ENCODE measurements at regions not wholly inside any gene's neighbourhood (a gene's known extent, or its start where the extent isn't known, plus 50 kb on each side); places are given as distances from the start of the nearest gene placed in this dataset.
"Not testable (repeated sequence)": the region's sequence is repeated elsewhere in the genome, so short reads cannot be mapped to it uniquely, and the experiment has no call there.

DNA sequence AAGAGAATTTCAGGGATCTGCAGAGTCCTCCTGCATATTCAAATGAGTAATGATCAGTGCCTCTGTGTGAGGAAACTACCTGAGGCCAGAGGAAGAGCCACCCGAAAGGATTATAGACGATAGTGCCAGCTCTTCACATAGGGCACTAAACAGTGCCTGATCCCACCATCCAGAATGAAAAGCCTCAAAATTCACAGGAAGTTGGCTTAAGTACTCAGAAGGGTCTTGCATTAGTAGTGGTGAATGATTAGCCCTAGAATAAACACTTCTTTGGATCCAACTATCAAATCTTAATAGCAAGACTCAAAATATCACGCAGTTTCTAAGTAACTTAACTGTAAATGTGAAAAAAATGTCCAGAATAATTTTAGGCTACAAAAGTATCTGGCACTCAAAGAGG is 324.4 kb downstream of the ZNF674 start:
- no peak for DNase-seq (ENCODE audit: low spot score)

DNA sequence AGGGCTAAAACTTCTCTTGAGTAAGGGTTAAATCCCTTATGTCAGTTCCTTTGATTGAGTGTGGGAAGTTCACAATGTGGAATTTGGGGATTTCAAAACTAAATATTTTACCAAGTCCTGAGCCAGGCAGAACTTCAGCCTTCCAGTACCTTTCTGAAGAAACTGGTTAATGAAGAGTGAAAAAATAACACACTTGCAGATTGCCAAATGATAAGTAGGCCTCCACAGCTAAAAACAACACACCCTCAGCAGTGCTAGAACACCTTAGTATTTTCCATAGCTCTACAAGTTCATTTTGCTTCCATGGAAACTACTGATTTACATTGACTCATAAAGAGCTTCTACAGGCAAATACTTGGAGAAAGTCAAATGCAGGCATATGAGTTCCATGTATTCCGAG is 326.8 kb downstream of the ZNF674 start:
- no peak for DNase-seq (ENCODE audit: low spot score)

DNA sequence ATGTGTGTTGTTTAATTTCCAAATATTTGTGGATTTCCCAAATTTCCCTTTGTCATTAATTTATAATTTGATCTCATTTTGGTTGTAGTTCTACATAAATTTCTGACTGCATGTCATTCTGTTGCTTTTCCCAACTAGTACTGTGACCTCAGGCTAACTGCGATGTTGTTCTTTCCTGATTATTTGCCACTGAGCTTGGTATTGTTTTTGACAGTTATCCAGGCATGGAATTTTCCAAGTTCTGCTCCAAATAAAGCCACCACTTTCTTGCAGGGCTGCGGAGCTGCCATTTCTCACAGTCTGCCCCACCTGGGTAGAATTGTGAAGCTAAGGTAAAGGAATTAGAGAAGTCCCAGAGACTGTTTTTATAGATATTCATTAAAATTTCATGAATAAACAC is 328.8 kb downstream of the ZNF674 start:
- no peak for DNase-seq (ENCODE audit: low spot score)

DNA sequence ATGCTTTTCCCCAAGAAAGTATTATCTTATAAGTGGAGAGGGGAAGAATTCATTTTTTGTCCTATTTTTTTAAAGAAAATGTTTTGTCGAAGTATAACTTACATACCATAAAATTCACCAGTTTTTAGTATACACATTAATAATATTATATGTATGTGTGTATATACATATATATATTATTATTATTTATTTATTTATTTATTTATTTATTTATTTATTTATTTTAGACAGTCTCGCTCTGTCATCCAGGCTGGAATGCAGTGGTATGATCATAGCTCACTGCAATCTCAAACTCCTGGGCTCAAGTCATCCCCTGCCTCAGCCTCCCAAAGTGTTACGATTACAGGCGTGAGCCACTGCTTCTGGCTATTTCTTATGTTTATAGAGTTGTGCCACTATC is 334.1 kb downstream of the ZNF674 start:
- no peak for DNase-seq (ENCODE audit: low spot score)

DNA sequence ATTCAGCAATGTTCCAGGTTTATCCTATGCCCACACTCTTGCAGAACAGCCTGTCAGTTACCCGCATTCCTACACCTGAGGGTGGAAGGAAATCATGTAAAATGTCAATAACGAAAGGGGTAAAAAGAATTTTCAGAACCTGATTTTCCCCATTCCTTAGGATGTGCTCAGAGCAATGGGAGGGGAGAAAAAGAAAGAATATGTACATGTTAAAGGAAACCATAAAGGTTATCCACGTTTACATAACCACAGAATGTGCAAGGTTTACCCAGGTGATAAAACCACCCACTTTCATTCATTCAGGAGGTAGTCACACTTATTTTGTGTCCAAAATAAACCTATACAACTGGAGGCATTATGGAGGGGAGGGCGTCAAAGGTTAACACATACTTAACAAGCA is 335.5 kb downstream of the ZNF674 start:
- DNase-seq (ENCODE audit: low spot score) = no peak

DNA sequence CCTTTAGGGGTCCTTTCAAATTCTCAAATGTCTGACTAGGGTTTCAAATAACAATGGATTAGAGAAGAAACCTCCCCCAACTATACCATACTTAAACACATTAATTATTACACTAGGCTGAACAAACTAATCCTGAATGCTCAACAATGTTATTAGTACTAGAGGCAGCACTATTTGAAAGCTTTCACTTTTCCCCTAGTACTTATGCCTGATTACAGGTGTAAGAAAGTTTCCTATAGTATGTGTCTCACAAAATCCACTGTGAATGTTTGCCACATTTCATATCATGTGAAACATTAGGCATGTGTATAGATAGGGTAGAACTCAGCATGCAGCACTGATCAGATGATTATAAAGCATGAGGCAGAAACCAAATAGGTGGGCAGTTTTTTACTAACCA is 336.2 kb downstream of the ZNF674 start:
- DNase-seq (ENCODE audit: low spot score) = no peak

DNA sequence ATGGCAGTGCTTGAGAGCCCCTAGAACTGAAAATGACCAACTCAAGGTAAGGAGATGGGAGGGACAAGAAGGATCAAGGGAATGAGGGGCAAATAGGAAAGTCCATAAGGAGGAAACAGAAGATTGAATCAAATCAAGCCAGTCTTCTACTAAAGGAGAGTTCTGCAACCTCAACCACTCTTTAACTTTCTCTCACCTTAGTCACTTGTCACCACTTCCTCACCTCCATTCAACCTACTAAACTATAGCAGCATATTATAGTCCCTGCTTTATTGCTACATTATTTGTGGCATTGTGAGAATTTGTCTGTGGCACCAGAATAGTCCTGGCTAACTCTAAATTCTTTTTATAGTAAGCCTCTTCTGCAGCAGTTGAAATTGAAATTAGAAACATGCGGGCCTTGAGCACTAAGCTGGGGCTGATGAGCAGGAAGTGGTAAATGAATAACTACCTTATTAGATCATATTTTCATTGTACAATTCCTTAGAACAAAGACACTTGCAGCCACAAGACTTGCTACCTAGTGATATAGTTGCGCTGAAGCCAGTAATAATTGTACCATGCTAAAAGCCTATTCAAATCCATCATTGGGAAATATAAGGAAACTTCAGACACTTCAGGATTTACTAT is 336.9 kb downstream of the ZNF674 start:
- no peak for DNase-seq (ENCODE audit: low spot score)

DNA sequence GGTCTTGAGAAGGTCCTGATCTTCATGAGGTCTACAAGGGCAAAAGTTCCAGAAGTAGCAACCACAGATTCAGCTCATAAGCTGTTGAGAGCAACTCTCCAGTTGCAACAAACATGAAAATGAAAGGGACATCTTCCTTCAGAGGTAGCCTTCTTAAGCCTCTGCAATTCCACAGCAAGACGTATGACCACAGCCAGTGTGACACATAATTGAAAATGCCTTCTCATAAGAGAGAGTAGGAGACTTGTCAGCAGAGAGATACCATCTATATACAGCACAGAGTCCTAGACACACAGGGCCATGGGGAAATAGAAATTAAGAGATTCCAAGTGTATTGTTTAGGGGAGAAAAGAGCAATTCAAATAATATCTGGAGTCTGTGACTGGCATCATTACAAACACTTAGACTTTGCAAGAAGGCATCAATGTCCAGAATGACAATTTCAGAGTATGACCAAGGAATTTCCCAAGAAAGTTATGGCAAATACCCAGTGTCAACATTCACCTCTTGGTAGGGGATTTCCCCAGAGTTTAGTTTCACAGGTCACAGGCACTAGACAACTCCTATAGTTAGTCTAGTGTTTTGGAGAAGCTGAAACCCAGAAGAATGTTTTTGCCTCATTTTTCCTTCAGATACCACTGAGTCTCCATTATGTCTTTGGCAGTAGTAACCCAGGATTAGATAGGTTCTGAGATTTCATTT is 340.3 kb downstream of the ZNF674 start:
- no peak for DNase-seq (ENCODE audit: low spot score)

DNA sequence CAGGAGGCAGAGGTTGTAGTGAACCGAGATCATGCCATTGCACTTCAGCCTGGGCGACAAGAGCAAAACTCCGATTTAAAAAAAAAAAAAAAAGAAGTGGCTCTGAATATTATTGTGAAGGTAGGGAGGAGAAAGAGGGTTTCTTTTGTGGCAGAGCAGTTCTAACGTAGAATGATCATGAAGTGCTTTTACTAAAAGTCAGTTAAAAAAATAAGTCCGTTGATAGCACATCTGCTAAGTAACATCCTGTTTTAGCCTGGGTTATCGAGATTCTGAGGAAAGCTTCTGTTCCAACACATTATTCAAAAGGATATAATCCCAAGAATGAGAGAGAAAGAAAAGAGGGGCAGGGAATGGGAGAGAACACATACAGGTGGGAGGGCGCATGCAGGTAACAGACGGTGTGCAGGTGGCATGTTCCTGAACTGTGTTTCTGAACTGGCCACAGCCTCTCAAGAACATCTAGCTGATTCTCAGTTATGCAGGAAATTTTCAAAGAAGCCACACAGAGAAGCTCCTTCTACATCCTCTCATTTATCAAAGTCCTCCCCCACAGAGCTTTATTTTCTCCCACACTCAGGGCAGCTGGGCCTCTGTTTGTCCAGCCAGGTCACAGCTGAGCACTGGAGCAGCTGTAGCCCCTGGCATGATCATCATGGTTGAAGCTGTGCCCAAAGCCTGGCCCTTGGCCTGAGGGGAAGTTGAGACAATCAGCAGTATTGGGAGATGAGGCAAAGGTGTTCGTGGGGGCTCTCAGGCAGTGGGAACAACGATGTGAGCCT is 342.3 kb downstream of the ZNF674 start:
- DNase-seq (ENCODE audit: low spot score) = no peak

DNA sequence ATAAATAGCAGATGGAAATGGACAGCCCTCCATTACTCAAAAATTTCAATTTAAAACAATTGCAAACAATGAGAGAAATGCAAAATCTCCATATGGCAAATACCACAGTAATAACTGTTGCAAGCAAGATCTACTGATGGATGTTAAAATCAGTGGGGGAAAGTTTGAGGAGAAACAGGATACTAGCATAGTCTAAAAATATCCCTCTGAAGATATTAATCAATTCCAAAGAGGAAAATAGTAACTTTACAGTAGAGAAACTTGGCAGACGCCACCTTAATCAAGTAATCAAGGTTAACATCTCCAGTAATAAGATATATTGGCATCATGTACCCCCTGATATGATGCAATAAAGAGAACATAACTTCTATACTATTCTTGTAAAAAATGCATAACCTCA is 344.8 kb downstream of the ZNF674 start:
- no peak for DNase-seq (ENCODE audit: low spot score)

DNA sequence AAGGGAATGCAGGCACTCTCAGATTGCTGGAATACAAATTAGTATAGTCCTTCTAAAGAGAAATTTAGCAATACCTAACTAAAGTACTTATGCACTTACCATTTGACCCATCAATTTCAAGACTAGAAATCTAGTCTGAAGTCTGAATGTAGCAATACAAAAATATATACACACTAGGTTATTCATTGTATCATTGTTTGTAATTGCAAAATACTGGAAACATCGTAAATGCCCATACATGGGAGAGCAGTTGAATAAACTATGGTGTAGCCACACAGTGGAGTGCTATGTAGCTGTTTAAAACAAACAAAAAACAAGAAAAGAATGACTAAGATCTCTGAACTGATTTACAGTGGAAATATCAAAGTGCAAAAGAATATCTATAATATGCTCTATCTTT is 346.4 kb downstream of the ZNF674 start:
- DNase-seq (ENCODE audit: low spot score) = no peak

DNA sequence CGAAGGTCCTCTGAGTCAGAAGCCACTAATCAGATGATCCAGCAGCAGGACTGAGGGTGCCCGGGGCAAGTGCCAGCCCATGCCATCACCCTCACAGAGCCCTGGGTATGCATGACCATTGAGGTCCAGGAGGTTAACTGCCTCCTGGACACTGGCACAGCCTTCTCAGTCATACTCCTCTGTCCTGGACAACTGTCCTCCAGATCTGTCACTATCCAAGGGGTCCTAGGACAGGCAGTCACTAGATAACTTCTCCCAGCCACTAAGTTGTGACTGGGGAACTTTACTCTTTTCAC is 358.5 kb downstream of the ZNF674 start:
- not testable (repeated sequence) for DNase-seq (ENCODE audit: low spot score)

DNA sequence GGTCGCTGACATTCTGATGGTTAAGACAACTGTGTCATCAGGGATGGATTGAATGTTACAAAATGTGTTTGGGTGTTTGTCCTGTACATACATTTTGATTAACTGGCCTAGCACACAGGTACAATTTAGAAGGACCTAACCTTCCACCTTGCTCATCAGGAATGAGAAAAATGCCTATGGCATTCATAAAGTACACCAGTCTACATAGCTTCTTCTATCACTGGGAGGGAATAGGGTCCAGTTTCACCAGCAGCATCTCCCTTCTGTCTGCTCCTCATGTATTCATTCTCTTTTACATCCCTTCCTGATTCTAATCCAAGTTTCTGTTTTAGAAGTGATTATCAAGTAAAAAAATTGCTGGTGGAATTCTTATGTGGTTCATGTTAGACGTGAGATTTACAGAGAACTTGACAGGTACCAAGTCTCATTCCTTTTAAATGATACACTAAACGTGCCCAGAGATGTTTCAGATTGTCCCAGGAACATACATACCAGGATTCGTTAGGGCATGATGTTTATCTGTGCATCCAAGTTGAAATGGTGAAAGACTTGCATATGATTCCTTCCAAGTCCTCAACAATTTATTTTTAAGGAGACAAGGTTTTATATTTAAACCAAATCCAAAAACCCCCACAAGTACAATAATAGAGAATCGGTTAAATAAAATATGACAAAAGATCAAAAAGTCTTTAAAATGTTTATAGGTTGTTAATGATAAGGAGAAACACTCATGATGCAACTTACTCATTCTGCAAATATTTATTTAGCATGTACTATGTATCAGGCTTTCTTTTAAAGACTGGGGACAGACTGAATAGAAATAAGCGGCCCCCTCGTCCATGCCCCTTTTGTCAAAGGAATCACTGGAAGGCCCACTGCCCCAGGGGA is 359.1 kb downstream of the ZNF674 start:
- no peak for DNase-seq (ENCODE audit: low spot score)

DNA sequence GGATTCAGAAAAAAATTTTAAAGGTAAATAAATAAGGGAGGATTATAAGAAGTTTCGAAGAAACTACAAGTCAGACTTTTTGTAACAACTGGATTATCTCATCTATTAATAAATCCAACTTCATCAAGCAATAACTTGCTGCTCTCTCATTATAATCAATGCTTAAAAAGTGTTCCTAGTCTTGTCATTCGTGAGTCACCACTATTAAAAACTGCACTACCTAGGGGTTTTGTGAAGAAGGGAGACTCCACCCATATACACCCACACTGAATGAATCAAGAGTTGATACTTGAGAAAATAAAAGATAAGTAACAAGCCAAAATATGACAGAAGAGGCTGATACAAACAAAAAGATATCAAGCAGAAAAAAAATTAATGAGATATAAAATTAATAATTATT is 360.5 kb downstream of the ZNF674 start:
- DNase-seq (ENCODE audit: low spot score) = no peak

DNA sequence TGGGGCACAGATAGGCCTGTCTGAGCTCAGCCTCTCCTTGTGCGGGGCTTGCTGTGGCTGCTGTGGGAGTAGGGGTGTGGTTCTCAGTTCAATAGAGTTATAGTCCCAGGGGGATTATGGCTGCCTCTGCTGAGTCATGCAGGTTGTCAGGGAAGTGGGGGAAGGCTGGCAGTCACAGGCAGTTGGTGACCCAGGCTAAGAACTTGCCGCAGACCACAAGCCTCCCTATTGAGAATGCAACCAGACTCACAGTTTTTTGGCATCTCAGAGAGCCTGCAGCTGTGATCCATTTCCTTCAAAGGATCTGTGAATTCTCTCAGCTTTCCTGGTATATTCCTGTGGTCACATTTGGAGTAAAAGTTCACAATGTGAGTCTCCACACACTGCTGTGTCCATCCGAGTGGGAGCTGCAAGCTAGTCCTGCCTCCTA is 364.9 kb downstream of the ZNF674 start:
- no peak for DNase-seq (ENCODE audit: low spot score)

DNA sequence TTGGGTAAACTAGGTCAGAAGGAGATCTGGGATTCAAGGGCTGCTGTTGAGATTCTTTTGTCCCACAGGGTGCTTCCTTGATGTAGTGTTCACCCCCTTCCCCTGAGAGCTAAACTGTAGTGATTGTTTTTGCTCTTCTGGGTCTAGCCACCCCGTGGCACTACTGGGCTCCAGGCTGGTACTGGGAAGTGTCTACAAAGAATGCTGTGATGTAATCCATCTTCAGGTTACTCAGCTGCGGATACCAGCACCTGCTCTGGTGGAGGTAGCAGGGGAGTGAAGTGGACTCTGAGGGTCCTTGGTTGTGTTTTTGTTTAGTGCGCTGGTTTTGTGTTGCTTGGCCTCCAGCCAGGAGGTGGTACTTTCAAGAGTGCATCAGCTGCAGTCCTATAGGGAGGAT is 365.5 kb downstream of the ZNF674 start:
- DNase-seq (ENCODE audit: low spot score) = no peak

DNA sequence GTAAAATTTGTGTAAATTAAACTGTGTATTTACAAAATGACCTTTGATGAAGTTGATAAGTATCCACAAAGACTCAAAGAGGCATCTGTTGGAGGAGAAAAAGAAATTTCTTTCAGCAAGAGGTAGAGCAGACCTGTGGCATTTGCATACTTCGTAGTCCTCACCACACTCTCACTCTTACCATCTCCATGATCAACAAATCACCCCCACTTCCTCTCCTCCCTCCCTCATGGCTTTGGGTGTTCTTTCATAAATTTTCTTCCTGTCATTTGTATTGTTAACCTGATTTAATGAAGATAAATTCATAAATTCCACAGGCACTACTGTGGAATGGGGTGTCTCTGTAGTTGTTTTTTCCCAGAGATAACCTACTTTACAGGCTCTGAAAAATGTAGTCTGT is 366.5 kb downstream of the ZNF674 start:
- no peak for DNase-seq (ENCODE audit: low spot score)

DNA sequence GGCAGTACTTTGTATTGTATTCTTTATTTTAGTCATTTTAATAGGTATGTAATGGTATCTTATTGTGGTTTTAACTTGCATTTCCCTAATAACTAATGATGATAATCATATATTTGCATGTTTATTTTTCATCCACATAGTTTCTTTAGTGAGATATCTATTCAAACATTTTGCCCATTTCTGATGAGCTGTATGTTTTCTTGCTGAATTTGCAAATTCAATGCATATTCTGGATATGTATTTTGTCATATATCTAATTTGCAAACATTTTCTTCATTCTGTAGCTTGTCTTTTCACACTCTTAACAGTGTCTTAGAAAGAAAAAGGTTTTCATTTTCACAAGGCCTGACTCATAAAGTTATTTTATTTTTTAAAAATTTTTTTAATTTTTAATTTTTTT is 372.1 kb downstream of the ZNF674 start:
- DNase-seq (ENCODE audit: low spot score) = no peak

DNA sequence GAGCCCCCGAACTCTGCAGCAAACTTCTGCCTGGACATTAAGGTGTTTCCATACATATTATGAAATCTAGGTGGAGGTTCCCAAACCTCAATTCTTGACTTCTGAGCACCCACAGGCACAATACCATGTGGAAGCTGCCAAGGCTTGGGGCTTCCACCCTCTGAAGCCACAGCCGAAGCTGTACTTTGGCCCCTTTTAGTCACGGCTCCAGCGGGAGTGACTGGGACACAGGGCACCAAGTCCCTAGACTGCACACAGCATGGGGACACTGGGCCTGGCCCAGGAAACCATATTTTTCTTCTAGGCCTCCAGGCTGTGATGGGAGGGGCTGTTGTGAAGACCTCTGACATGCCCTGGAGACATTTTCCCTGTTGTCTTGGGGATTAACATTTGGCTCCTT is 373.8 kb downstream of the ZNF674 start:
- DNase-seq (ENCODE audit: low spot score) = not testable (repeated sequence)

DNA sequence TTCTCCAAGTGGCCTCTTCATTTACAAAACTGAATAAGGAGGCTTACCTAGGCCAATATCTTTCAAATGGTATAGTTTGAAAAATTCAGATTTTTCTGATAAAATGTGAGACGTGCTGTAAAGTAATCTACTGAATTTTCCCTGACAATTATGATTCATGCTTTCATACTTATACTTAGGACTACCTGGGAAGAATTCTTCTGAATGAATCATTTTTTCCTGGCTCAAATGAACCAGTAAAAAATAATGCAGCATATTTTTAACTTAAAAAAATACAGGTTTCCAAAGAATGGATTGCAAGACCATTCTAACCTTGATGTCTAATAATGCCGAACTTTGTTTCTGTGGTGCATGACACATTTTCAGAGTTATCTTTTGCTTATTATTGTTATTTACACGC is 375.4 kb downstream of the ZNF674 start:
- no peak for DNase-seq (ENCODE audit: low spot score)

DNA sequence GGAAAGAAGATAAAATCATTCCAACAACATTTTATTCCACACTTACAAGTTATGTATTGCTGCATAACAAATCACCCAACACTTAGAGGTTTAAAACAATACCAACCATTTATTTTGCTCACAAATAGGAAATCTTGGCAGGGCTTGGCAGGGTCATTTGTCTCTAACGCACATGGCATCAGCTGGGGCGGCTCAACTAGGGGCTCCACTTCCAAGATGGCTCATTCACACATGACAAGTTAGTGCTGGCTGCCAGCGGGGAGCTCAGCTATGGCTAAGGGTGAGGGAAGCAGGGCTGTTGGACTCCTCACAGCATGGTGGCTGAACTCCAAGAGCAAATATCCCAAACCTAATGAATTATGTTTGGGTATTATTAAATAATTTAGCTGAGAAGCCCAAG is 377.0 kb downstream of the ZNF674 start:
- DNase-seq (ENCODE audit: low spot score) = no peak

DNA sequence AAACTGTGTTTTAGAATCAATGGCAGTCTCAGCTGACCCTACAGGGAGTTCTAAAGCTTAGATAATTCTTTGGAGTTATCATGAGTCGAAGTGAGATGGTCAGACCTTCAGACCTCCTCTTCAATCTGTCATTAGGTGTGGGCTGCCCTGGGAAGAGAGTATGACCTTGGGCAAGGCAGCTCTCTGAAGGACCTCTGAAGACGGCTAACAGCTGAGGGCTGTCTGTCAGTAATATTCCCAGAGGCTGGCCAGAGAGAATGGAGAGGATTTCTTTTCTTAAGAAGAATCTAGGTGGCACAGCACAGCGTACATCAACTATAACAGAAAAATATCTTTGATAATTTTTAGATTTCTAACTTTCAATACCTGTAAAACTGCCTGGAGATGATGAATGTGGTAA is 379.4 kb downstream of the ZNF674 start:
- no peak for DNase-seq (ENCODE audit: low spot score)

DNA sequence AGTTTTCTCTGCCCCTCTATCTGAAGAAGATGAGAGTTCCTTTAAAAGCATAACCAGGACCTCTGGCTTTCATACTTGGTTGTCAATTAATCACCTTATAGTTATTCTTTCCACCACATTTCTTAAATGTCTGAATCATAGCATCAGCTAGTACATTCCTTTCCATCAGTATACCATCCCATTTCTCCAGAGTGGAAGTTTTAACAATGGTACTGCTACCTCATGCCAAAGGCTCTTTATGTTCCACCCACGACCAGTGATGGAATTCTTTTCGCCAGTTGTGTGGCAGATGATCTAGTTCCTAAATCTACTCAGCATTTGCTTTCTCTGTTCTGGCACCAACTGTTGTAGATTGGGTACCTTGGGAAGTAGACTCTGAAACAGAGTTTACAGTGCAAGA is 379.8 kb downstream of the ZNF674 start:
- no peak for DNase-seq (ENCODE audit: low spot score)

All from CD4-positive, alpha-beta T cell treated with Interleukin-6 at 100 ng/mL for 8 hours (primary cell).